HL-60 (cell line): ENCODE measurements at regions not wholly inside any gene's neighbourhood (a gene's known extent, or its start where the extent isn't known, plus 50 kb on each side); places are given as distances from the start of the nearest gene placed in this dataset.

ENCODE experiments used
- DNase-seq, 2 experiments: peaks; one replicate each; pipeline ENCODE4 v3.0.0-alpha.2; 2010 to 2020; ENCODE audit warnings: low read depth in 1 of 2, low spot score in 1 of 2
- H3K27ac ChIP-seq: fragments of 250-450 bp; sonication (Bioruptor Pico); replicated peaks from 2 replicates; pipeline ENCODE4 v1.5.1; 2020; ENCODE audit warnings: mild to moderate bottlenecking, moderate library complexity
- H3K27me3 ChIP-seq: fragments of 250-450 bp; sonication (Bioruptor Pico); 2 replicates; pipeline ENCODE4 v1.5.1; 2021; ENCODE audit warnings: mild to moderate bottlenecking, moderate library complexity; ENCODE audit not compliant: insufficient read depth, poor library complexity, severe bottlenecking
- H3K4me3 ChIP-seq: replicated peaks from 2 replicates; pipeline ENCODE4 v1.5.1; 2011; ENCODE audit warnings: mild to moderate bottlenecking, control low read depth, low read length; ENCODE audit not compliant: insufficient read depth
- GABPA ChIP-seq: IDR thresholded peaks from 2 replicates; pipeline ENCODE4 v1.6.1; 2012; ENCODE audit warnings: low read depth
- POLR2AphosphoS5 ChIP-seq: IDR thresholded peaks from 2 replicates; pipeline ENCODE4 v1.6.1; 2012; ENCODE audit warnings: low read depth
- SPI1 ChIP-seq: IDR thresholded peaks from 2 replicates; pipeline ENCODE4 v1.6.1; 2012; ENCODE audit warnings: low read depth, mild to moderate bottlenecking, borderline replicate concordance
- TF ChIP-seq, protein P1 (sequence below): IDR thresholded peaks from 2 replicates; pipeline ENCODE4 v1.6.1; 2012; ENCODE audit warnings: low read depth; ENCODE audit not compliant: insufficient replicate concordance
- TF ChIP-seq, protein P2 (sequence below): IDR thresholded peaks from one replicate; pipeline ENCODE4 v1.5.1; 2011; ENCODE audit warnings: low read length, control low read depth, inconsistent platforms; ENCODE audit not compliant: insufficient read depth

DNA sequence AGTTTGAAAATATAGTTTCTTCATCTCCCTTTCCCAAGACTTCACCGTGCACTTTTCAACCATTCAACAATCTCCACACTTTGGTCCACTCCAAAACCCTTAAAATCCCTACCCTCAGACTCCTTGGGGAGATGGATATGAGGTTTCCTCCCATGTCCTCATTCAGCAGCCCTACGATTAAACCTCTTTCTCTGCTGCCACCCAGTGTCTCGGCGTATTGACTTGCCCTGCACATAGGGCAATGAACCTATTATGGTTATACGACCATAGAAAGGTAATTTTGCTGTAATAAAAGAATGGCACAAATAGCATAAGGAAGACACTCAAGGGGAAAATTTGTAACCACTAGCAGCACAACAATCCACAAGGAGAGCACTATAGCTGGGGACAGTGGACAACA, 803.5 kb downstream of the TLE1 start:
- H3K4me3 ChIP-seq: no peak overlapping the region
- H3K27ac ChIP-seq: no peak overlapping the region
- no peaks in the 10 kb centered on the region for H3K27me3 ChIP-seq
- TF ChIP-seq, protein P1, sequence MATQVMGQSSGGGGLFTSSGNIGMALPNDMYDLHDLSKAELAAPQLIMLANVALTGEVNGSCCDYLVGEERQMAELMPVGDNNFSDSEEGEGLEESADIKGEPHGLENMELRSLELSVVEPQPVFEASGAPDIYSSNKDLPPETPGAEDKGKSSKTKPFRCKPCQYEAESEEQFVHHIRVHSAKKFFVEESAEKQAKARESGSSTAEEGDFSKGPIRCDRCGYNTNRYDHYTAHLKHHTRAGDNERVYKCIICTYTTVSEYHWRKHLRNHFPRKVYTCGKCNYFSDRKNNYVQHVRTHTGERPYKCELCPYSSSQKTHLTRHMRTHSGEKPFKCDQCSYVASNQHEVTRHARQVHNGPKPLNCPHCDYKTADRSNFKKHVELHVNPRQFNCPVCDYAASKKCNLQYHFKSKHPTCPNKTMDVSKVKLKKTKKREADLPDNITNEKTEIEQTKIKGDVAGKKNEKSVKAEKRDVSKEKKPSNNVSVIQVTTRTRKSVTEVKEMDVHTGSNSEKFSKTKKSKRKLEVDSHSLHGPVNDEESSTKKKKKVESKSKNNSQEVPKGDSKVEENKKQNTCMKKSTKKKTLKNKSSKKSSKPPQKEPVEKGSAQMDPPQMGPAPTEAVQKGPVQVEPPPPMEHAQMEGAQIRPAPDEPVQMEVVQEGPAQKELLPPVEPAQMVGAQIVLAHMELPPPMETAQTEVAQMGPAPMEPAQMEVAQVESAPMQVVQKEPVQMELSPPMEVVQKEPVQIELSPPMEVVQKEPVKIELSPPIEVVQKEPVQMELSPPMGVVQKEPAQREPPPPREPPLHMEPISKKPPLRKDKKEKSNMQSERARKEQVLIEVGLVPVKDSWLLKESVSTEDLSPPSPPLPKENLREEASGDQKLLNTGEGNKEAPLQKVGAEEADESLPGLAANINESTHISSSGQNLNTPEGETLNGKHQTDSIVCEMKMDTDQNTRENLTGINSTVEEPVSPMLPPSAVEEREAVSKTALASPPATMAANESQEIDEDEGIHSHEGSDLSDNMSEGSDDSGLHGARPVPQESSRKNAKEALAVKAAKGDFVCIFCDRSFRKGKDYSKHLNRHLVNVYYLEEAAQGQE: no peak
- no peak for TF ChIP-seq POLR2AphosphoS5
- peak in 1 of 2 experiments; percentile 1 for DNase-seq

DNA sequence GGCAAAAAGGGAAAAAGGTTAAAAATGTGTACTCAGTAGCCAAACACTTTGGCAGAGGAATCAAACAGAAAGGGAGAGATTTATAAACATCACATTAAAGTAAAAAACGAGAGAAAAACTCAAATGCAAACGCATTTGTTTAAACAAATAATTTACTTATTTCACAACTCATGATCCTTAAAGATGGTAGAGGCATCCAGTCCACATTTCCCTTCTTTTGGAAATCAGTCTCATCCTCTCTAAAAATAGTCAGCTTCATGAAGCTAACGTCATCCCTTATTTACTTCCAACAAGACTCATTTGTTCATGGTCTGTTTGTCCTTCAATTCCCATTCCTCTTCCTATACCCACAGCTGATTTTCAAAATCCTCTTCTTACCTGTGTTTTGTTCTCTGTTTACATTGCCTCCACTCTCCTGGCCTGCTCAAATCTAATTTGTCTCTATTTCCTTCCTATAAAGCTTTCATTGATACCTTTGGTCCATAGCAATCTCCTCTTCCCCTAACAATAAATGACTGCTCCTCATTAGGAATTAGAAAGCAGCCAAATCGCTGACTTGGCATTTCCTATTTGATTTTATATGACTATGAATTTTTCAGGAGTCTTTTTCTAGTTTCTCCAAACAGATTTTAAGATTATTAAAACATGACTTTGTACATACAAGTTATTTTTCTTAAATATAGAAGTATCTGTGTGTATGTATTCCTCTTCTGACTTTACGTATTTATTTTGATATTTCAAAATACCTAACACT, 805.3 kb downstream of the TLE1 start:
- DNase-seq: no peak
- Histone ChIP-seq H3K27me3 (no peaks in the 10 kb centered on the region), H3K4me3 (no peak overlapping the region), H3K27ac (no peak overlapping the region)
- TF ChIP-seq, protein P1: no peak
- TF ChIP-seq SPI1: no peak
- no peak for TF ChIP-seq POLR2AphosphoS5
- TF ChIP-seq, protein P2, sequence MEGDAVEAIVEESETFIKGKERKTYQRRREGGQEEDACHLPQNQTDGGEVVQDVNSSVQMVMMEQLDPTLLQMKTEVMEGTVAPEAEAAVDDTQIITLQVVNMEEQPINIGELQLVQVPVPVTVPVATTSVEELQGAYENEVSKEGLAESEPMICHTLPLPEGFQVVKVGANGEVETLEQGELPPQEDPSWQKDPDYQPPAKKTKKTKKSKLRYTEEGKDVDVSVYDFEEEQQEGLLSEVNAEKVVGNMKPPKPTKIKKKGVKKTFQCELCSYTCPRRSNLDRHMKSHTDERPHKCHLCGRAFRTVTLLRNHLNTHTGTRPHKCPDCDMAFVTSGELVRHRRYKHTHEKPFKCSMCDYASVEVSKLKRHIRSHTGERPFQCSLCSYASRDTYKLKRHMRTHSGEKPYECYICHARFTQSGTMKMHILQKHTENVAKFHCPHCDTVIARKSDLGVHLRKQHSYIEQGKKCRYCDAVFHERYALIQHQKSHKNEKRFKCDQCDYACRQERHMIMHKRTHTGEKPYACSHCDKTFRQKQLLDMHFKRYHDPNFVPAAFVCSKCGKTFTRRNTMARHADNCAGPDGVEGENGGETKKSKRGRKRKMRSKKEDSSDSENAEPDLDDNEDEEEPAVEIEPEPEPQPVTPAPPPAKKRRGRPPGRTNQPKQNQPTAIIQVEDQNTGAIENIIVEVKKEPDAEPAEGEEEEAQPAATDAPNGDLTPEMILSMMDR: no peak
- TF ChIP-seq GABPA: no peak

DNA sequence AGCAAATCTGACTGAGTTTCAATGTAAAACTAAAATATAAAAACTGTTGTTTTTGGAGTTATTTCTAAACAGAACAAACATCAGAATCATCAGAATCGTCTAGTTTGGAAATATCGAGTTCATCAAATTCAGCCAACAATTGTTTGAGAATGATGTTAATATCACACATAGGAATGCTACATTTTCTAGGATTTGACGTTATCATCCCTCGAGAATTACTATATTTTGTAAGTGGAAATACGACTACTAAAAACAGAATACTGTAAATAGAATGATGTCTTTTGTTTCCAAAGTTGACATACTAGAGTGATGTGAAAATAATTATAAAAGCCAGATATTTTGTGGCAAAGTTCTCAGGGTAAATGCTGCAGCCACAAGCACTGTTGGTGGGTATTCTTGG, 805.9 kb downstream of the TLE1 start:
- H3K27me3 ChIP-seq: no peaks in the 10 kb centered on the region
- DNase-seq: no peak
- TF ChIP-seq POLR2AphosphoS5: no peak
- TF ChIP-seq, protein P1: no peak
- no peak for TF ChIP-seq SPI1
- TF ChIP-seq, protein P2: no peak
- no peak for TF ChIP-seq GABPA
- no peak overlapping the region for H3K4me3 ChIP-seq
- H3K27ac ChIP-seq: no peak overlapping the region
